ENCODE measurements at regions not wholly inside any gene's neighbourhood (a gene's known extent, or its start where the extent isn't known, plus 50 kb on each side); places are given as distances from the start of the nearest gene placed in this dataset.

Small RNAs in the stretch of these regions (small RNA-seq; reads per million reads assigned to genes)
- 0 reads per million in 2 experiments for gene AL365265.1

Measured in right lobe of liver (tissue), 1 donor.